ENCODE measurements at regions not wholly inside any gene's neighbourhood (a gene's known extent, or its start where the extent isn't known, plus 50 kb on each side); places are given as distances from the start of the nearest gene placed in this dataset.
"Not testable (repeated sequence)": the region's sequence is repeated elsewhere in the genome, so short reads cannot be mapped to it uniquely, and the experiment has no call there.

- TF ChIP-seq, protein P1, sequence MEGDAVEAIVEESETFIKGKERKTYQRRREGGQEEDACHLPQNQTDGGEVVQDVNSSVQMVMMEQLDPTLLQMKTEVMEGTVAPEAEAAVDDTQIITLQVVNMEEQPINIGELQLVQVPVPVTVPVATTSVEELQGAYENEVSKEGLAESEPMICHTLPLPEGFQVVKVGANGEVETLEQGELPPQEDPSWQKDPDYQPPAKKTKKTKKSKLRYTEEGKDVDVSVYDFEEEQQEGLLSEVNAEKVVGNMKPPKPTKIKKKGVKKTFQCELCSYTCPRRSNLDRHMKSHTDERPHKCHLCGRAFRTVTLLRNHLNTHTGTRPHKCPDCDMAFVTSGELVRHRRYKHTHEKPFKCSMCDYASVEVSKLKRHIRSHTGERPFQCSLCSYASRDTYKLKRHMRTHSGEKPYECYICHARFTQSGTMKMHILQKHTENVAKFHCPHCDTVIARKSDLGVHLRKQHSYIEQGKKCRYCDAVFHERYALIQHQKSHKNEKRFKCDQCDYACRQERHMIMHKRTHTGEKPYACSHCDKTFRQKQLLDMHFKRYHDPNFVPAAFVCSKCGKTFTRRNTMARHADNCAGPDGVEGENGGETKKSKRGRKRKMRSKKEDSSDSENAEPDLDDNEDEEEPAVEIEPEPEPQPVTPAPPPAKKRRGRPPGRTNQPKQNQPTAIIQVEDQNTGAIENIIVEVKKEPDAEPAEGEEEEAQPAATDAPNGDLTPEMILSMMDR (IDR thresholded peaks at IDR 0.05; ENCODE audit: low read depth, low read length): no peak
Observed at GRCh38 chr12:83700838-83701237, 1014.1 kb downstream of the TMTC2 start.

DNA sequence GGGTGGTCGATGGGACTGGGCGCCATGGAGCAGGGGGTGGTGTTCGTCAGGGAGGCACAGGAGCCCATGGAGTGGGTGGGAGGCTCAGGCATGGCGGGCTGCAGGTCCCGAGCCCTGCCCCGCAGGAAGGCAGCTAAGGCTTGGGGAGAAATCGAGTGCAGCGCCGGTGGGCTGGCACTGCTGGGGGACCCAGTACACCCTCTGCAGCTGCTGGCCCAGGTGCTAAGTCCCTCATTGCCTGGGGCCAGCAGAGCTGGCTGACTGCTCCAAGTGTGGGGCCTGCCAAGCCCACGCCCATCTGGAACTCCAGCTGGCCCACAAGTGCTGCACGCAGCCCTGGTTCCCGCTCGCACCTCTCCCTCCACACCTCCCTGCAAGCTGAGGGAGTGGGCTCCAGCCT, 1009.6 kb downstream of the TMTC2 start:
- H3K27ac ChIP-seq: not testable (repeated sequence)

More at GRCh38 chr12:83700838-83701237, 1014.1 kb downstream of the TMTC2 start:
- Histone ChIP-seq H3K4me3 (ENCODE audit: low read depth, low read length) (no peak overlapping the region), H3K27me3 (ENCODE audit: insufficient read depth, low read depth, severe bottlenecking) (no peaks in the 10 kb centered on the region), H3K36me3 (no peaks in the 10 kb centered on the region), H3K27ac (no peak overlapping the region), H3K9me3 (ENCODE audit: severe bottlenecking) (no peaks in the 10 kb centered on the region)
- no peak for DNase-seq

GRCh38 chr12:83691730-83692129, 1005.0 kb downstream of the TMTC2 start:
- H3K36me3 ChIP-seq: no peaks in the 10 kb centered on the region
- TF ChIP-seq, protein P1 (IDR thresholded peaks at IDR 0.05; ENCODE audit: low read depth, low read length): no peak
- H3K4me3 ChIP-seq (ENCODE audit: low read depth, low read length): no peak overlapping the region
- DNase-seq: no peak
- H3K27me3 ChIP-seq (ENCODE audit: insufficient read depth, low read depth, severe bottlenecking): no peaks in the 10 kb centered on the region
- H3K9me3 ChIP-seq (ENCODE audit: severe bottlenecking): no peaks in the 10 kb centered on the region
- H3K27ac ChIP-seq: no peak overlapping the region

More for the DNA sequence above, 1009.6 kb downstream of the TMTC2 start:
- DNase-seq; H3K9me3 ChIP-seq (ENCODE audit: severe bottlenecking); H3K27me3 ChIP-seq (ENCODE audit: insufficient read depth, low read depth, severe bottlenecking); H3K36me3 ChIP-seq; H3K4me3 ChIP-seq (ENCODE audit: low read depth, low read length): not testable (repeated sequence)

DNA sequence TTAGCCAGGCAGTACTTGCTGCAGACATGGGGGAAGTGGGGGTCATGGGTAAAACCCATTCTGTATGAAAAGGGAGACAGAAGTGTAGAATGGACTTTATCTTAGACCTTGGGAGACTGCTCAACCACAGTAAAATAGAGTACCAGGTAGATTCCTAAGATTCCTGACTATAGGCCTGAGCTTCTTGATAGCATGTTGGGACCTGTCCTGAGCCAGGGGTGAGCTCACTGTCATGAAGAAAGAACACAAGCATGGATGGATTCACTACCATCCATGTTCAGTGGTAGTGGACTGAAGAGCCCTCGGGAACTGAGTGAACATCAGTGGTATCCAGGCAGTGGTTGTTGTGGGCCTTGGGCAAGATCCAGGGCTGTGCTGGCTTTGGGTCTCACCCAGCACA, 1003.8 kb downstream of the TMTC2 start:
- H3K36me3 ChIP-seq: no peaks in the 10 kb centered on the region
- no peak for DNase-seq
- H3K9me3 ChIP-seq (ENCODE audit: severe bottlenecking): no peaks in the 10 kb centered on the region
- TF ChIP-seq, protein P1 (IDR thresholded peaks at IDR 0.05; ENCODE audit: low read depth, low read length): no peak
- H3K4me3 ChIP-seq (ENCODE audit: low read depth, low read length): no peak overlapping the region
- H3K27ac ChIP-seq: no peak overlapping the region
- no peaks in the 10 kb centered on the region for H3K27me3 ChIP-seq (ENCODE audit: insufficient read depth, low read depth, severe bottlenecking)

- Histone ChIP-seq H3K36me3 (no peaks in the 10 kb centered on the region), H3K4me3 (ENCODE audit: low read depth, low read length) (no peak overlapping the region), H3K9me3 (ENCODE audit: severe bottlenecking) (no peaks in the 10 kb centered on the region), H3K27ac (no peak overlapping the region), H3K27me3 (ENCODE audit: insufficient read depth, low read depth, severe bottlenecking) (no peaks in the 10 kb centered on the region)
- DNase-seq: no peak
- TF ChIP-seq, protein P1 (IDR thresholded peaks at IDR 0.05; ENCODE audit: low read depth, low read length): no peak
Observed at GRCh38 chr12:83689333-83689732, 1002.6 kb downstream of the TMTC2 start.

GRCh38 chr12:83676781-83677295, 990.1 kb downstream of the TMTC2 start:
- Histone ChIP-seq H3K4me3 (ENCODE audit: low read depth, low read length) (peak overlapping the region; percentile 29), H3K9me3 (ENCODE audit: severe bottlenecking) (peaks cover 3% of the 10 kb centered on the region)
- TF ChIP-seq, protein P1 (IDR thresholded peaks at IDR 0.05; ENCODE audit: low read depth, low read length): no peak

More at GRCh38 chr12:83676781-83677295, 990.1 kb downstream of the TMTC2 start:
- no peaks in the 10 kb centered on the region for H3K27me3 ChIP-seq (ENCODE audit: insufficient read depth, low read depth, severe bottlenecking)
- peak overlapping the region; percentile 83 for H3K27ac ChIP-seq
- DNase-seq: peak; percentile 62
- H3K36me3 ChIP-seq: no peaks in the 10 kb centered on the region

All from WERI-Rb-1 (cell line).